Activated B cell treated with CpG ODN at 0.5 μM for 24 hours (primary cell): ENCODE measurements at regions not wholly inside any gene's neighbourhood (a gene's known extent, or its start where the extent isn't known, plus 50 kb on each side); places are given as distances from the start of the nearest gene placed in this dataset.

Experiments used
- ATAC-seq: fragments of 200-7000 bp; cut with Tn5 transposase; one replicate; pipeline ENCODE4 v1.10.0; 2021; ENCODE audit warnings: low read depth, mild to moderate bottlenecking, moderate library complexity
- CTCF ChIA-PET: fragments of 350-600 bp; sonication (Branson Sonifier 250); formaldehyde crosslinking; loops from one replicate; lab custom pipeline; 2021; ENCODE audit warnings: antibody characterized with exemption; lab: Charles Lee
- POLR2A ChIA-PET: fragments of 350-600 bp; sonication (Branson Sonifier 250); formaldehyde crosslinking; loops from one replicate; lab custom pipeline; 2021; ENCODE audit warnings: antibody characterized with exemption; lab: Charles Lee
- DNase-seq: peaks from one replicate; pipeline ENCODE4 v3.0.0; 2022
- H3K27ac Mint-ChIP-seq: one replicate; pipeline ENCODE4 v1.8.0; 2020; ENCODE audit warnings: mixed read lengths
- H3K27me3 Mint-ChIP-seq: one replicate; pipeline ENCODE4 v1.8.0; 2021; ENCODE audit warnings: mixed read lengths
- H3K36me3 Mint-ChIP-seq: one replicate; pipeline ENCODE4 v1.8.0; 2021; ENCODE audit warnings: low read depth, mixed read lengths
- H3K4me1 Mint-ChIP-seq: one replicate; pipeline ENCODE4 v1.8.0; 2021; ENCODE audit warnings: mixed read lengths
- H3K4me3 Mint-ChIP-seq: one replicate; pipeline ENCODE4 v1.8.0; 2020; ENCODE audit warnings: mild to moderate bottlenecking, mixed read lengths
- H3K9me3 Mint-ChIP-seq: one replicate; pipeline ENCODE4 v1.8.0; 2020; ENCODE audit warnings: mixed read lengths
- intact Hi-C: fragments of 100-400 bp; cut with micrococcal nuclease; formaldehyde crosslinking; loops from one replicate; pipeline ENCODE4 v1.15.1; 2024
- TF ChIP-seq, protein P1 (sequence below): fragments of 200-600 bp; IDR thresholded peaks from one replicate; pipeline ENCODE4 v1.8.0; 2022; ENCODE audit warnings: antibody characterized with exemption, mild to moderate bottlenecking

- Mint-ChIP-seq H3K4me3 (no peak overlapping the region), H3K27ac (no peak overlapping the region), H3K4me1 (no peaks in the 10 kb centered on the region), H3K9me3 (no peaks in the 10 kb centered on the region), H3K36me3 (no peaks in the 10 kb centered on the region), H3K27me3 (peaks cover 2% of the 10 kb centered on the region)
- TF ChIP-seq, protein P1, sequence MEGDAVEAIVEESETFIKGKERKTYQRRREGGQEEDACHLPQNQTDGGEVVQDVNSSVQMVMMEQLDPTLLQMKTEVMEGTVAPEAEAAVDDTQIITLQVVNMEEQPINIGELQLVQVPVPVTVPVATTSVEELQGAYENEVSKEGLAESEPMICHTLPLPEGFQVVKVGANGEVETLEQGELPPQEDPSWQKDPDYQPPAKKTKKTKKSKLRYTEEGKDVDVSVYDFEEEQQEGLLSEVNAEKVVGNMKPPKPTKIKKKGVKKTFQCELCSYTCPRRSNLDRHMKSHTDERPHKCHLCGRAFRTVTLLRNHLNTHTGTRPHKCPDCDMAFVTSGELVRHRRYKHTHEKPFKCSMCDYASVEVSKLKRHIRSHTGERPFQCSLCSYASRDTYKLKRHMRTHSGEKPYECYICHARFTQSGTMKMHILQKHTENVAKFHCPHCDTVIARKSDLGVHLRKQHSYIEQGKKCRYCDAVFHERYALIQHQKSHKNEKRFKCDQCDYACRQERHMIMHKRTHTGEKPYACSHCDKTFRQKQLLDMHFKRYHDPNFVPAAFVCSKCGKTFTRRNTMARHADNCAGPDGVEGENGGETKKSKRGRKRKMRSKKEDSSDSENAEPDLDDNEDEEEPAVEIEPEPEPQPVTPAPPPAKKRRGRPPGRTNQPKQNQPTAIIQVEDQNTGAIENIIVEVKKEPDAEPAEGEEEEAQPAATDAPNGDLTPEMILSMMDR: no peak
- intact Hi-C loops: no loop called here
- DNase-seq (no peak), ATAC-seq (no peak)
- POLR2A ChIA-PET: no interaction called here
- CTCF ChIA-PET: no interaction called here
Measured at GRCh38 chr9:95763983-95764382, 111.5 kb upstream of the ERCC6L2 start.

DNA sequence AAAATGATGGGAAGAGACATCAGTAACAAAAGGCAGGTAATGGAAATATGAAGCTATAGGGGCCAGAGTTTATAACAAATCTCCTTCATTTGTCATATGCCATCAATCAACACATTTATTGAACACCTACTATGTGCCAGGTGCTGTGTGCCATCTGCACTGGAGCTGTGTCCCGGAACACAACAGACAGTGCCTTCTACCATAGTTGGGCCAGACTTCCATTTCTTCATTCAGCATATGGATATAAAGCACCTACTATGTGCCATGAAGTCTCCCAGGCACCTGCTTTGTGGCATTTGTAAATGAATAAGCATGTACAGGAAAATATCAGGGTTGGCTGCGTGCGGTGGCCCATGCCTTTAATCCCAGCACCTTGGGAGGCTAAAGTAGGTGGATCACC, 112.5 kb upstream of the ERCC6L2 start:
- intact Hi-C loops: no loop called here
- POLR2A ChIA-PET: no interaction called here
- no peaks in the 10 kb centered on the region for H3K9me3 Mint-ChIP-seq
- no peak for DNase-seq
- peaks cover 2% of the 10 kb centered on the region for H3K27me3 Mint-ChIP-seq
- no peaks in the 10 kb centered on the region for H3K4me1 Mint-ChIP-seq
- CTCF ChIA-PET: no interaction called here
- no peak for ATAC-seq
- no peak overlapping the region for H3K27ac Mint-ChIP-seq
- H3K36me3 Mint-ChIP-seq: no peaks in the 10 kb centered on the region
- TF ChIP-seq, protein P1: no peak
- H3K4me3 Mint-ChIP-seq: no peak overlapping the region

DNA sequence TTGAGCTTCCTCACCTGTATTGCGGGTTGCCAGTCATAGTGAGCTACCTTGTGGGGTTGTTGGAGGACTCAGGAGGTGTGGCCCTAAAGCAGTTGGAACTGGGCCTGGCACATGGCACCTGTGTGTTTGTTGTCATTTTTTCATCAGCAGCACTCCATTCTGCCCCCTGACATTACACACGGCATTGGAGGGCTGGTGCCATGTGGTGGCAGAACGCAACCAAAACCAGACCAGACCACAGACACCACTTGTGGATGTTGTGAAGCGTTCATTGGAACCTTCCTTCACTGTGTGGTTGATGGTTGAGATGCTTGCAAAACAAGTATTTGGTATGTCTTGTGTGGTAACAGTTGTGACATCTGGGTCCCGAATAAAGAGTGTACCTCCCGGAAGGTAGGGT, 113.2 kb upstream of the ERCC6L2 start:
- DNase-seq (no peak), ATAC-seq (no peak)
- ChIA-PET POLR2A (no interaction called here), CTCF (no interaction called here)
- Mint-ChIP-seq H3K36me3 (no peaks in the 10 kb centered on the region), H3K27me3 (peaks cover 2% of the 10 kb centered on the region), H3K4me1 (no peaks in the 10 kb centered on the region), H3K27ac (no peak overlapping the region), H3K4me3 (no peak overlapping the region), H3K9me3 (no peaks in the 10 kb centered on the region)
- intact Hi-C loops: no loop called here
- TF ChIP-seq, protein P1: no peak

- ATAC-seq (no peak), DNase-seq (no peak)
- H3K9me3 Mint-ChIP-seq: no peaks in the 10 kb centered on the region
- intact Hi-C loops: no loop called here
- POLR2A ChIA-PET: no interaction called here
- H3K27me3 Mint-ChIP-seq: peaks cover 2% of the 10 kb centered on the region
- no peaks in the 10 kb centered on the region for H3K36me3 Mint-ChIP-seq
- H3K4me3 Mint-ChIP-seq: no peak overlapping the region
- CTCF ChIA-PET: no interaction called here
- no peaks in the 10 kb centered on the region for H3K4me1 Mint-ChIP-seq
- H3K27ac Mint-ChIP-seq: no peak overlapping the region
- TF ChIP-seq, protein P1: no peak
Measured at GRCh38 chr9:95760791-95761190, 114.7 kb upstream of the ERCC6L2 start.

- ATAC-seq: no peak
- POLR2A ChIA-PET: interaction anchor here (1.3 kb wide), 1 partner anchor 117 kb away, joined by 4 read pairs; no protein-coding TSS in a partner anchor
- Mint-ChIP-seq H3K4me3 (no peak overlapping the region), H3K9me3 (no peaks in the 10 kb centered on the region), H3K27ac (no peak overlapping the region), H3K4me1 (no peaks in the 10 kb centered on the region), H3K36me3 (no peaks in the 10 kb centered on the region), H3K27me3 (peaks cover 2% of the 10 kb centered on the region)
- intact Hi-C loops: no loop called here
- TF ChIP-seq, protein P1: no peak
- CTCF ChIA-PET: no interaction called here
- no peak for DNase-seq
Measured at GRCh38 chr9:95757439-95757838, 118.1 kb upstream of the ERCC6L2 start.
